IMR-90 (cell line): ENCODE measurements at regions not wholly inside any gene's neighbourhood (a gene's known extent, or its start where the extent isn't known, plus 50 kb on each side); places are given as distances from the start of the nearest gene placed in this dataset.

Source experiments
- ATAC-seq: fragments of 200-7000 bp; cut with Tn5 transposase; 2 replicates; pipeline ENCODE4 v1.9.1; 2020; ENCODE audit warnings: low read depth, mild to moderate bottlenecking, moderate library complexity
- BruUV-seq: library from RNA; stranded (reverse); fragments of 400-500 nt; replicated peaks from 2 replicates; lab custom pipeline; 2021; lab: Mats Ljungman, UMichigan
- CTCF ChIA-PET: fragments of 300-600 bp; formaldehyde crosslinking; extraction: SDS; loops from one replicate; lab custom pipeline; 2021; ENCODE audit warnings: antibody characterized with exemption; lab: Yijun Ruan, JAX
- POLR2A ChIA-PET: fragments of 300-600 bp; sonication (Branson Sonifier 250); formaldehyde crosslinking; loops from one replicate; lab custom pipeline; 2022; ENCODE audit warnings: antibody characterized with exemption; ENCODE audit not compliant: unreplicated experiment; lab: Charles Lee
- DNase-seq: peaks from one replicate; pipeline ENCODE4 v3.0.0; 2013
- H2AFZ ChIP-seq: replicated peaks from 2 replicates; pipeline ENCODE3; 2013; ENCODE audit warnings: low read length, mild to moderate bottlenecking; ENCODE audit not compliant: poor library complexity
- H2AK5ac ChIP-seq: 2 replicates; pipeline ENCODE4 v1.6.1; 2013; ENCODE audit warnings: low read depth, low read length, inconsistent platforms
- H2AK9ac ChIP-seq: replicated peaks from 2 replicates; pipeline ENCODE3; 2013; ENCODE audit warnings: mild to moderate bottlenecking, low read depth, low read length, moderate library complexity; ENCODE audit not compliant: poor library complexity
- H2BK120ac ChIP-seq: 2 replicates; pipeline ENCODE4 v1.6.1; 2013; ENCODE audit warnings: low read depth, low read length, inconsistent platforms
- H2BK15ac ChIP-seq: 3 replicates; pipeline ENCODE4 v1.6.1; 2013; ENCODE audit warnings: low read depth, low read length, inconsistent platforms
- H2BK20ac ChIP-seq: 2 replicates; pipeline ENCODE4 v1.6.1; 2013; ENCODE audit warnings: low read depth, mild to moderate bottlenecking, inconsistent platforms, low read length, moderate library complexity
- H2BK5ac ChIP-seq: 2 replicates; pipeline ENCODE4 v1.6.1; 2013; ENCODE audit warnings: mild to moderate bottlenecking, low read depth, low read length, inconsistent platforms; ENCODE audit not compliant: poor library complexity, severe bottlenecking
- H3K14ac ChIP-seq: replicated peaks from 2 replicates; pipeline ENCODE4 v1.6.1; 2013; ENCODE audit warnings: low read depth, low read length, inconsistent platforms
- H3K18ac ChIP-seq: 2 replicates; pipeline ENCODE4 v1.6.1; 2013; ENCODE audit warnings: low read depth, low read length, control low read depth
- H3K23ac ChIP-seq: 2 replicates; pipeline ENCODE4 v1.6.1; 2013; ENCODE audit warnings: low read depth, low read length, inconsistent platforms
- H3K27ac ChIP-seq: 2 replicates; pipeline ENCODE4 v1.5.1; 2013; ENCODE audit warnings: mild to moderate bottlenecking, control low read depth, low read length; ENCODE audit not compliant: insufficient read depth
- H3K27me3 ChIP-seq: 2 replicates; pipeline ENCODE4 v1.6.1; 2013; ENCODE audit warnings: low read length; ENCODE audit not compliant: control insufficient read depth, insufficient read depth
- H3K36me3 ChIP-seq: 2 replicates; pipeline ENCODE4 v1.6.1; 2013; ENCODE audit warnings: low read length, mixed read lengths; ENCODE audit not compliant: control insufficient read depth, insufficient read depth
- H3K4ac ChIP-seq: 2 replicates; pipeline ENCODE4 v1.6.1; 2013; ENCODE audit warnings: low read depth, low read length, inconsistent platforms
- H3K4me1 ChIP-seq: 2 replicates; pipeline ENCODE4 v1.6.1; 2013; ENCODE audit warnings: low read length, mixed read lengths; ENCODE audit not compliant: control insufficient read depth, insufficient read depth
- H3K4me2 ChIP-seq: 2 replicates; pipeline ENCODE4 v1.6.1; 2013; ENCODE audit warnings: low read depth, mild to moderate bottlenecking, control low read depth, low read length, moderate library complexity
- H3K4me3 ChIP-seq: 2 replicates; pipeline ENCODE4 v1.5.1; 2013; ENCODE audit warnings: low read depth, mild to moderate bottlenecking, control low read depth, low read length, moderate library complexity; ENCODE audit not compliant: insufficient read depth
- H3K56ac ChIP-seq: 2 replicates; pipeline ENCODE4 v1.6.1; 2013; ENCODE audit warnings: low read length, inconsistent platforms; ENCODE audit not compliant: insufficient read depth; ENCODE audit errors: extremely low read depth
- H3K79me1 ChIP-seq, 2 experiments: 2 replicates each; pipeline ENCODE4 v1.6.1; 2013; ENCODE audit warnings: low read length in 2 of 2, inconsistent platforms in 1 of 2, low read depth in 1 of 2
- H3K9ac ChIP-seq: 2 replicates; pipeline ENCODE4 v1.6.1; 2013; ENCODE audit warnings: low read depth, low read length, control low read depth
- H3K9me1 ChIP-seq: 2 replicates; pipeline ENCODE4 v1.6.1; 2013; ENCODE audit warnings: low read length, inconsistent platforms; ENCODE audit not compliant: insufficient read depth
- H3K9me3 ChIP-seq: 2 replicates; pipeline ENCODE4 v1.6.1; 2013; ENCODE audit warnings: low read length; ENCODE audit not compliant: control insufficient read depth, insufficient read depth
- H4K20me1 ChIP-seq: 2 replicates; pipeline ENCODE4 v1.6.1; 2013; ENCODE audit warnings: low read length, inconsistent platforms; ENCODE audit not compliant: insufficient read depth
- H4K5ac ChIP-seq: 2 replicates; pipeline ENCODE4 v1.6.1; 2013; ENCODE audit warnings: mild to moderate bottlenecking, low read depth, low read length, control low read depth
- H4K8ac ChIP-seq, 2 experiments: 2 replicates each; pipeline ENCODE4 v1.6.1; 2013; ENCODE audit warnings: low read depth in 2 of 2, low read length in 2 of 2, control low read depth in 1 of 2, inconsistent platforms in 1 of 2
- H4K91ac ChIP-seq: 2 replicates; pipeline ENCODE4 v1.6.1; 2013; ENCODE audit warnings: low read depth, low read length, inconsistent platforms; ENCODE audit not compliant: insufficient read depth
- BHLHE40 ChIP-seq: fragments of 150-350 bp; IDR thresholded peaks from 2 replicates; pipeline ENCODE4 v1.6.1; 2016; ENCODE audit warnings: mild to moderate bottlenecking, low read depth, low read length
- CHD1 ChIP-seq: IDR thresholded peaks from 2 replicates; pipeline ENCODE4 v1.6.1; 2012; ENCODE audit warnings: low read depth, low read length, improper control_type of control experiment
- MAFK ChIP-seq: IDR thresholded peaks from 2 replicates; pipeline ENCODE4 v1.6.1; 2012; ENCODE audit warnings: low read depth, low read length, improper control_type of control experiment
- MAZ ChIP-seq: IDR thresholded peaks from 2 replicates; pipeline ENCODE4 v1.6.1; 2012; ENCODE audit warnings: low read depth, mild to moderate bottlenecking, low read length, improper control_type of control experiment, moderate library complexity, borderline replicate concordance
- MXI1 ChIP-seq: IDR thresholded peaks from 2 replicates; pipeline ENCODE4 v1.6.1; 2012; ENCODE audit warnings: low read depth, mild to moderate bottlenecking, low read length, moderate library complexity, borderline replicate concordance
- NFE2L2 ChIP-seq: fragments of 150-350 bp; IDR thresholded peaks from 2 replicates; pipeline ENCODE4 v1.6.1; 2016; ENCODE audit warnings: low read depth, mild to moderate bottlenecking, low read length
- RAD21 ChIP-seq: IDR thresholded peaks from 2 replicates; pipeline ENCODE4 v1.6.1; 2012; ENCODE audit warnings: low read length, improper control_type of control experiment
- RCOR1 ChIP-seq: IDR thresholded peaks from 2 replicates; pipeline ENCODE4 v1.6.1; 2012; ENCODE audit warnings: mild to moderate bottlenecking, low read length, improper control_type of control experiment; ENCODE audit not compliant: insufficient replicate concordance
- RFX5 ChIP-seq: IDR thresholded peaks from 2 replicates; pipeline ENCODE4 v1.8.0; 2012; ENCODE audit warnings: low read depth, mild to moderate bottlenecking, low read length, moderate library complexity
- SMC3 ChIP-seq: fragments of 150-350 bp; IDR thresholded peaks from 2 replicates; pipeline ENCODE4 v1.6.1; 2016; ENCODE audit warnings: low read depth, mild to moderate bottlenecking, antibody characterized with exemption, low read length, moderate library complexity
- WGBS, 2 experiments: methylation state at CpG; one replicate each; pipeline versions ENCODE4 v1.1.5 to v1.1.7; 2013; ENCODE audit warnings: missing lambda C conversion rate in 2 of 2; ENCODE audit not compliant: insufficient read length in 1 of 2; ENCODE audit errors: extremely low coverage in 2 of 2; 5-methylcytosine and 5-hydroxymethylcytosine counted together
- dilution Hi-C: fragments of 300-500 bp; cut with HindIII; formaldehyde crosslinking; loops from one replicate; pipeline ENCODE4 v1.14.3; 2018; ENCODE audit warnings: low sequenced_read_pairs; ENCODE audit not compliant: unreplicated experiment
- in situ Hi-C: fragments of 300-500 bp; cut with MboI; formaldehyde crosslinking; loops from 3 replicates; pipeline ENCODE4 v1.14.3; 2019; ENCODE audit warnings: low sequenced_read_pairs, inconsistent platforms, mixed read lengths
- intact Hi-C: fragments of 100-400 bp; cut with micrococcal nuclease; formaldehyde crosslinking; loops from 2 replicates; pipeline ENCODE4 v1.10.0; 2022
- TF ChIP-seq, protein P1 (sequence below): fragments of 150-350 bp; IDR thresholded peaks from 2 replicates; pipeline ENCODE4 v1.6.1; 2017; ENCODE audit warnings: mild to moderate bottlenecking, antibody characterized with exemption, low read length, low read depth

DNA sequence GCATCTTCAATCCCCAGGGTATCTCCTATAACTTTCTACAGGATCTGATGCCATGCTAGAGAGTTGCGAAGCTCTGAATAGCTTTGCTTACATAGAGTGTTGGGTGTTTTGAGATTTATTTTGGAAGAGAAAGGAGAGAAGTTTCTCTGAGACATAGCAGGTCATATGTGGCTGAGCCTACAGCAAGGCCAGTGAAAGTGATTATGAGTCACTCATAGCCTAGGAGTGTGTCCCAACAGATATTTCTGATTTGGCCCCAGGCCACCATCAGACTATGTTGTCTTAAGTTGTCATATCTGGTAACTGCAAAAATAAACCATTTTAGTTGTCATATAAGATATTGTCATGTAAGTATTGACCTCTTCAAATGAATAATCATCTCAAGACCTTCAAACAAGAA, 132.0 kb upstream of the RAI14 start (continued):
- no peak for TF ChIP-seq RCOR1

DNA sequence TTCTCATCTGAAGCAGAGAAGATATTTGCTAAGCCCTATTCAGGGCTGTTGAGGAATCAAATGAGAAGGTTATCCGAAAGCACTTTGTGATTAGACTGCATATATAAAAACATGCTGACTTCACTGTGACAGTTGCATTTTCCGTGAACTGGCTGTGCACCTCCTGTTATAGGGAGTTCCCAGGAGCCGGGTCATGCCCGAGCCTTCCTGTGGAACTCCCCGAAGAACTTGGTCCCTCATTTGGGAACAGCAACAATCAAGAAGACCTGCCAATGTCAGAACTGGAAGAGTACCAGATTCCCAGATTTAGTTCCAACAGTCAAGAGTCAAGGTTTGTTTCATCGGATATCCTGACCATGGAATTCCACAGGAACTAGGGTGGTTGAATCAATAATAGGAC, 130.4 kb upstream of the RAI14 start:
- intact Hi-C loops = loop anchor here (5.0 to 10.0 kb wide), 2 partner anchors 159 to 287 kb away; no protein-coding TSS in a partner anchor
- Histone ChIP-seq H3K23ac (peak overlapping the region; percentile 39; the same call in 1 of the 2 replicates), H3K9ac (no peak overlapping the region), H3K9me1 (peaks cover 20% of the 10 kb centered on the region; the same call in 1 of the 2 replicates), H2AK5ac (peak overlapping the region; percentile 58; the same call in 1 of the 2 replicates), H3K4me2 (no peak overlapping the region), H3K4ac (no peak overlapping the region), H2BK5ac (no peak overlapping the region), H3K27me3 (no peaks in the 10 kb centered on the region), H2BK120ac (no peak overlapping the region), H4K20me1 (no peaks in the 10 kb centered on the region), H3K56ac (no peak overlapping the region), H3K4me1 (peaks cover 20% of the 10 kb centered on the region), H3K79me1 (peaks cover 3 to 34% of the 10 kb centered on the region in 2 experiments; a peak in 2 of 4 replicates), H3K27ac (no peak overlapping the region), H3K4me3 (no peak overlapping the region), H2AFZ (no peak overlapping the region), H3K18ac (peak overlapping the region; percentile 40; the same call in 1 of the 2 replicates), H2BK20ac (peak overlapping the region; percentile 49; the same call in 1 of the 2 replicates), H2AK9ac (no peak overlapping the region), H4K5ac (peak overlapping the region; percentile 6; the same call in 1 of the 2 replicates), H4K8ac (no peak overlapping the region; a peak in 1 of 4 replicates), H3K36me3 (no peaks in the 10 kb centered on the region), H2BK15ac (peak overlapping the region; percentile 61; the same call in 1 of the 3 replicates), H3K14ac (0 out of 2 replicates have a peak overlapping the region, but pooled peaks have one; percentile 56), H4K91ac (no peak overlapping the region), H3K9me3 (no peaks in the 10 kb centered on the region)
- 40% methylated on average over 1 of the region's 6 CpGs; no CpG with 5 or more reads in 1 of the 2 experiments for WGBS, 2 experiments
- in situ Hi-C loops = loop anchor here (5.0 kb wide), 1 partner anchor 132 kb away; the partner anchor contains the start of gene RAI14
- no TSS peak for BruUV-seq
- CTCF ChIA-PET = no interaction called here
- ATAC-seq (no peak), DNase-seq (no peak)
- TF ChIP-seq NFE2L2 (no peak), SMC3 (no peak), RAD21 (no peak), MAFK (no peak), RCOR1 (no peak), MAZ (no peak), RFX5 (no peak), BHLHE40 (no peak), MXI1 (no peak), CHD1 (no peak)
- TF ChIP-seq, protein P1, sequence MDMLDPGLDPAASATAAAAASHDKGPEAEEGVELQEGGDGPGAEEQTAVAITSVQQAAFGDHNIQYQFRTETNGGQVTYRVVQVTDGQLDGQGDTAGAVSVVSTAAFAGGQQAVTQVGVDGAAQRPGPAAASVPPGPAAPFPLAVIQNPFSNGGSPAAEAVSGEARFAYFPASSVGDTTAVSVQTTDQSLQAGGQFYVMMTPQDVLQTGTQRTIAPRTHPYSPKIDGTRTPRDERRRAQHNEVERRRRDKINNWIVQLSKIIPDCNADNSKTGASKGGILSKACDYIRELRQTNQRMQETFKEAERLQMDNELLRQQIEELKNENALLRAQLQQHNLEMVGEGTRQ = no peak
- dilution Hi-C loops = no loop called here
- POLR2A ChIA-PET = no interaction called here
